ENCODE measurements at regions not wholly inside any gene's neighbourhood (a gene's known extent, or its start where the extent isn't known, plus 50 kb on each side); places are given as distances from the start of the nearest gene placed in this dataset.
"Not testable (repeated sequence)": the region's sequence is repeated elsewhere in the genome, so short reads cannot be mapped to it uniquely, and the experiment has no call there.

DNA sequence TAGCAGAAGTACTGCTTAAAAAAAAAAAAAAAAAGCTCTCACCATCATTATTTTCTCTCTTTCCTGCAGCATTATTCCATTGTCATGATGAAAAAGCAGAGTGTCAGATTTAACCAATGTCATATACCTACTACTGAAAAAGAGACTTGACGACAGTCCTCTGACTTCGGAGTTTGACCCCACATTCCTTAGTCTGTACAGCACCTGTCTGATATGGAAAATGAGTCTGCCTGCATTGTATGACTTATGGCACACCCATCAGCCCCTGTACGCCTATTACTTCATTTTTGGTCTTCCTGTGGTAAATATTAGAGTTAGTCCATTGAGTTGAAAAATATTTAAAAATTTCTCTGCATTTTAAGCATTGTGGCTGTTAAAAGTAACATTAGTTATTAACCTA is 54.5 kb upstream of the NOX4 start:
- DNase-seq (ENCODE audit: low read depth in 2 of 2): no peak

DNA sequence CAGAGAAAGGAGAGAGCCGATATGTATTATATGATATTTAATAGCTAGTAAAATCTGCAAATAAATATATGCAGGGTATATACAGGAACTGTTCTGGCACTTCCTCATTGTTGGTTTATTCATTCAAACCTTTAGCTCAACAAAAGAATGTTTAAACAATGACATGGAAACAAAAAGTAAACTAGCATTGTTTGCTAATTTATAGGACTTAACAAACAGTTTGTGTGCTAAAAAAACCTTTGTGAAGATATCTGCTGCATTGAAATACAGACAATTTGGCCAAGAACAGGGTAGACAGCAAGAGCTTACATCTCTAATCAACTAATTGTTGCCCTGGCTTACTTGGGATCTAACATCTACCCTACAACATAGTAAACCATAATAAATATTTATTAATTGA is 64.6 kb upstream of the NOX4 start:
- DNase-seq (ENCODE audit: low read depth in 2 of 2): not testable (repeated sequence)

DNA sequence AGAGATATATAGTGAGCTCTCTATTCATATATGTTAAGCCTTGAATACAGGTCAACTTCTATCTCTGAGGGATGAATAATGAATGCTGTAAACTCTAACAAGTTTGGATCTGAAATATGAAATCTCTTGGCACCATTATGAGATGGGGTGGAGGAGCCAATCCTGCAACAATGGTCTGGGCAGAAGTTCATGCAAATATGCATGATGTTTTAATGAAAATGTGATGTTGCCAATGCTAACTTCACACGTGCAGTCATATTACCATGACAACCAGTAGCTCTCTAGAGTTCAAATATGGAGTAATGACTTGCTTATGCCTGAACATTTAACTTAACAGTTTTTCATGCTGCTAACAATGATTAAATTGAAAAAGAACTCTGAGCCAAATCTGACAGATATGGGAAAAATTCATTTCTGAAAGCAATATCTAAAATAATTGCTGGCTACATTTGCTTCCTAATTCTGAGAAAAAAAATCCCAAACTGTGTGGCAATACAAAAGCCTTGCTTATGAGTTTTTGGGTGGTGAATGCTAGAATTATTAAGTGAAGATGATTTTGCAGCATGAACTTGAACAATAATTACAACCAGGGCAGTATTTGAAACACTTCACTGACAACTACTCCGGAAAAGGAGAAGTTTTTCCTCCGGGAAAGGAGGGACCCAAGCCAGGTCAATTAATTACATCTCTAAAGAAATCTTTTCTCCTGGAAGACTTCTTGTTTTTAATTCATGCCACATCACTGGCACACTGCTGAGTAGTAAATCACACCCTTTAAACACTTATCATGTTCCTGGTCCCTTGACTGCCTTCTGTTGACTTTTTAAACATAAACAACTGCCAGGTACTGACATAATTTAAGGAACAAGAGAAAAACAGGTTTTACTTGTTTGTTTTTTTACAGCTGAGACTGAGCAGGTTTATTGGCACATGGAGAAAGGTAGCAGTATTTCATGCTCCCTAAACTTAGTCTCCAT is 65.8 kb upstream of the NOX4 start:
- not testable (repeated sequence) for DNase-seq (ENCODE audit: low read depth in 2 of 2)

DNA sequence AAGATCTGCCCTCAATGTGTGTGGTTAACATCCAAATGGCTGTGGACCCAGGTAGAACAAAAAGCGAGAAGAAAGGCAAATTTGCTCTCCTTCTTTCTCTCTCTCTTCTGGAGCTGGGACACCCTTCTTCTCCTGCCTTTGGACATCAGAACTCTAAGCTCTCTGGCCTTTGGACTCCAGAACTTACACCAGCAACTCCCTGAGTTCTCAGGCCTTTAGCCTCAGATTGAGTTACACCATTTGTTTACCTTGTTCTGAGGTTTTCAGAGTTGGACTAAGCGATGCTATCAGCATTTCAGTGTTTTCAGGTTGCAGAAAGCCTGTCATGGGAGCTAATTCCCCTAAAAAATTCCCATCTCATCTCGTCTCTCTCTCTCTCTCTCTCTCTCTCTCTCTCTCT is 69.4 kb upstream of the NOX4 start:
- not testable (repeated sequence) for DNase-seq (ENCODE audit: low read depth in 2 of 2)

DNA sequence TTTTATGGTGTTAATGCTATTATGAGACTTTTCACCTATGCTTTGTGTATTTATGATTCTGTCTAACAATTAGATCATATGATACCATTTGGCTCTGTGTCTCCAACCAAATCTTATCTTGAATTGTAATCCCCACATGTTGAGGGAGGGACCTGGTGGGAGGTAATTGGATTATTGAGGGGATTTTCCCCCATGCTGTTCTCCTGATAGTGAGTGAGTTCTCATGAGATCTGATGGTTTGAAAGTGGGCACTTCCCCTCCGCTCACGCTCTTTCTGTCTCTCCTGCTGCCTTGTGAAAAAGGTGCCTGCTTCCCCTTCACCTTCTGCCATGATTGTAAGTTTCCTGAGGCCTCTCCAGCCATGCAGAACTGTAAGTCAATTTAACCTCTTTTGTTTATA is 71.6 kb upstream of the NOX4 start:
- not testable (repeated sequence) for DNase-seq (ENCODE audit: low read depth in 2 of 2)

DNA sequence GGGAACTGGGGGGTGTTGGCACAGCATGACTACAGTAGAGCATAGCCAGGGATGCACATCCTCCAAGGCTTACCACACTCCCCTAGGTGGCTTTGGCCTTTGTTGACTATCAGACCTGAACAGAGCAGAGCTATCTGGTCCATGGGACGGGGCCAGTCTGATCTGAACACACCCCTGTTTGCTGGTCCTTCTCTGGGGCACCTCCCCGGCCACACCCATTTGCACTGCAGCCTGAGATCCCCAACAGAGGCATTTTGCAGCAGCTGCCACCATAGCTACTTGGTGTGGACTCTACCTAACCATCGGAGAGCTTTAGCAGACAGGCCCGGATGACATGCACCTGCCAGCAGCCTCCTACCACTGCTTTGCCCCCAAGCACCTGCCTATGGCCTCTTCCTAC is 75.8 kb upstream of the NOX4 start:
- no peak for DNase-seq (ENCODE audit: low read depth in 2 of 2)

DNA sequence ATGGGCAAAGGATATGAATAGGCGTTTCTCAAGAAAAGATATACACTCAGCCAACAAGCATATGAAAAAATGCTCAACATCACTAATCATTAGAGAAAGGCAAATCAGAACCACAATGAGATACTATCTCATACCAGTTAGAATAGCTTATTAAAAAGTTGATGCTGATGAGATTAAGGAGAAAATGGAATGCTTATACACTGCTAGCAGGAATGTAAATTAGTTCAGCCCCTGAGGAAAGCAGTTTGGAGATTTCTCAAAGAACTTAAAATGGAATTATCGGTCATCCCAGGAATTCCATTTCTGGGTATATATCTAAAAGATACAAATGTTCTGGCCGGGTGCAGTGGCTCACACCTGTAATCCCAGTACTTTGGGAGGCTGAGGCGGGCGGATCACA is 78.2 kb upstream of the NOX4 start:
- not testable (repeated sequence) for DNase-seq (ENCODE audit: low read depth in 2 of 2)

DNA sequence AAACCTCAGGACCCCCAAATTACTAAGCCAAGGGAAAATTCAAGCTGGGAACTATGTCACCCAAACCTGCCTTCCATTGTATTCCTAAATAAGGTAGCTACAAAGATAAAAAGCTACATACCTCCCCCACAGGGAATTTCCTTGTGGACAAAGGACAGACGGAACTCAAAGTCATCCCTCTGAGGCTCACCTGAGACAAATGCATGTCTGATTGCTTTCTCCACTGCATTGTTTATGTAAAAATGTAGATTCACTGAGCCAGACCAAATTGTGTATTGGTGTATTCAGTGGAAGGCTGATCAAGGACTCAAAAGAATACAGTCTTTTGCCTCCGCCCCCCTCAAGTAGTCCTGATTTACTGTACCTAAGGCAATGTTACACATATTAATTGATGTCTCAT is 80.5 kb upstream of the NOX4 start:
- not testable (repeated sequence) for DNase-seq (ENCODE audit: low read depth in 2 of 2)

DNA sequence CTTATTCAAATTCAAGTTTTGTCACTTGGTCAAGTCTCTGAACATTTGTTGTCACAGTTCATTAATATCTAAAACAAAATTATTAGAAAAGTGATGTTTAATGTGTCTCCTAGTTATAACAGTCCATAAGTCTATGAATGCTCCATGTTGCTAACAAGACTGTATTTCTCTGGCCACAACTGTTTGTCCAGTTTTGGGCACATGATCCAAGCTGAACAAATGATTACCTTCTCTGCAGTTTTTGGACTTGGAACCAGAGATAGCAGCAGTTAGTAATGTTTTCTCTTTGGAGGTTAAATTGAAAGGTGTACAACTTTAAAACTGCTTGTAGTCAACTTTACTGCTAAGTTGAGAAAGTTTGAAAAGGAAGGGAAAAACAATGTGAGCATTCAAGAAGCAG is 84.7 kb upstream of the NOX4 start:
- DNase-seq (ENCODE audit: low read depth in 2 of 2): not testable (repeated sequence)

DNA sequence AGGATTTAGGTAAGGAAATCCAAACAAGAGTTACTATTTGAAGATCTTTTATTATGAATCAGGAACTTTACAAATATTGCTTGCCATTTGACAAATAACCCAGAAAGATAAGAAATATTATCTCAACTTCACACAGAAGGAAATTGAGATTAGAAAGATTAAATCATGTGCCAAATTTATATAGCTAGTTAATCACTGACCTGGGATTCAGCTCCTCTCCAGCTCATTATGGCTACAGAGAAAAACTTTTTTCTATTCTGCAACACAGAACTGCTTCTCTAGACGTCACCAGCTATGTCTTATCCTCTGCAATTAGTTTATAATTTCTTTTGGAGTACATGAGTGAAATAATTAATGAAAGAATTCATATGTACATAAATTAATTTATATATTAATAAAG is 86.3 kb upstream of the NOX4 start:
- not testable (repeated sequence) for DNase-seq (ENCODE audit: low read depth in 2 of 2)

DNA sequence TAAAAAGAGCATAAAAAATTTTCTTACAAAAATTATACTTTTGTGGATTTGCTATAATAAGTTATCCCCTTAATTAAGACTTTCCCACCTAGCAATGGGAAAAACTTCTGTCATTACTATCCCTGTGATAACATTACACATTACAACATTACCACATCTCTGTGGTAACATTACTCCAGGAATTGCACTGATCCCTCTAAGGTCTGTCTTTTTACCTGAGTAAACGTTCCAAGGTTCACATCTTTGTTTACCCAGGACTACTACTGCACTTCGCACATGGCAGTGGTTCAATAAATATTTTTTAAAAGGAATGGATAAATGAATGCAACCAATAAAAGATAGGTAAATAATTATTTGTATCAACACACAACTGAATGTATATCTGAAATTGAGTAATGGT is 92.4 kb upstream of the NOX4 start:
- DNase-seq (ENCODE audit: low read depth in 2 of 2): no peak

DNA sequence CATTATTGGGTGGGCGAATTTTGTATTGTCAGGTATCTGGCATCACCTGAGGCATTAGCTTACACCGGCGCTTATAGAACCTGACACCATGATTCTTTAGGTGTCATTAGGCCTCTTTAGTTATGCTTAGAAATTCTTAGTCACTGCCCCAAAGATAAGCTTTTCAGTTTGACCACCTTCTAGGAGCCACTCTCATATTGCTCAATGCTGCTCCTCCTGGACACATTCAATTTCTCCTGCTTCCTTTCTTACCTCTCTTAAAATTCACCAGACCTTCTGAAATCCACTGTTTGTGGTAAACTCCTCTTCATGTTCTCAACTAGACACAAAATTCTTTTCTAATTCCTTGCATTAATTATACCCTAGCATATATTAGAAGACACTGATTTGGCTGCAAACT is 93.9 kb upstream of the NOX4 start:
- DNase-seq (ENCODE audit: low read depth in 2 of 2): not testable (repeated sequence)

DNA sequence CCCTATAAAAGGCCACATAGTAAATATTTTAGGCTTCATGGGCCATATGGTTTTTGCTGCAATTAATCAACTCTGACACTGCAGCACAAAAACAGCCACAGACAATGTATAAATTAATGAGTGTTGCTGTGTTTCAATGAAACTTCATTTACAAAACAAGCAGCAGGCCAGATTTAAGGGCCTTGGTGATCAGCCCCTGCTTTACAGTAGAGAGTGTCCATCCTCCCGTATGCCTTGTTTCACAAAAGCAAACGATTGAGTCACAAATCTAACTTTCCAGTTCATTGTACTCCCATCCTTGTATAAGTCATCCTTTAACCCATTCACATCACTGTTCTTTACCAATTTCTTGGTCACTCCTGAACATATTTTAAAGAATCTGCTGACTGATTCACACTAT is 94.3 kb upstream of the NOX4 start:
- DNase-seq (ENCODE audit: low read depth in 2 of 2): not testable (repeated sequence)

DNA sequence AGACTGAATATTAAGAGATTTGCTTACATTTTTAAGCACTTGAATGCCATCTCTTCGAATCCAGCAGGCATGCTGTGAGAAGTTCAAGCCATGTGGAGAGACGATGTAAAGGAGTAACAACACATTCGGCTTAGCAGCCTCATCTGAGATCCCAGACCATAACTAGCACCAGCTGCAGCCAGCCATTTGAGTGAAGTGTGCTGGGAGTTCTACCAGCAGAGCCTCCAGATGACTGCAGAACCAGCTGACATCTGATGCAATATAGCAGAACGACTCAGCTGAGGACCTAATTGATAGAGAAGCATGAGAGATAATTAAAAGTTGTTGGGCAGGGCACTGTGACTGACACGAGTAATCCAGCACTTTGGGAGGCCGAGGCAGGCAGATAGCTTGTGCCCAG is 98.2 kb upstream of the NOX4 start:
- peak in 1 of 2 experiments; percentile 14 for DNase-seq (ENCODE audit: low read depth in 2 of 2)

DNA sequence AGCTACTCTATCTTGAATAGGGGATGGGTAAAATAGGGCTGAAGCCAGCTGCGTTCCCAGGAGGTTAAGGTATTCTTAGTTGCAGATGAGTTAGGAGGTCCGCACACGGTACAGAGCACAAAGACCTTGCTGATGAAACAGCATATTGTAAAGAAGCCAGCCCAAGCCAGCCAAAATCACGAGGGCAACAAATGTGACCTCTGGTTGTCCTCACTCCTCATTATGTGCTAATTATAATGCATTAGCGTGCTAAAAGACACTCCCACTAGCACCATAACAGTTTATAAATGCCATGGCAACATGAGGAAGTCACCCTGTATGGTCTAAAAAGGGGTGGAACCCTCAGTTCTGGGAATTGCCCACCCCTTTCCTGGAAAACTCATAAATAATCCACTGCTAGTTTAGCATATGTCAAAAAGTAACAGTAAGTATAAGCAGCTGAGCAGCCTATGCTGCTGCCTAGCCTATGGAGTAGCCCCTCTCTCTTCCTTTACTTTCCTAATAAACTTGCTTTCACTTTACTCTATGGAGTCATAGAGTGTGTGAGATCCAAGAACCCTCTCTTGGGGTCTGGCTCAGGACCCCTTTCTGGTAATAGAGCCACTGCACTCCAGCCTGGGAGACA is 98.9 kb upstream of the NOX4 start:
- peak in 1 of 2 experiments; percentile 29 for DNase-seq (ENCODE audit: low read depth in 2 of 2)

DNA sequence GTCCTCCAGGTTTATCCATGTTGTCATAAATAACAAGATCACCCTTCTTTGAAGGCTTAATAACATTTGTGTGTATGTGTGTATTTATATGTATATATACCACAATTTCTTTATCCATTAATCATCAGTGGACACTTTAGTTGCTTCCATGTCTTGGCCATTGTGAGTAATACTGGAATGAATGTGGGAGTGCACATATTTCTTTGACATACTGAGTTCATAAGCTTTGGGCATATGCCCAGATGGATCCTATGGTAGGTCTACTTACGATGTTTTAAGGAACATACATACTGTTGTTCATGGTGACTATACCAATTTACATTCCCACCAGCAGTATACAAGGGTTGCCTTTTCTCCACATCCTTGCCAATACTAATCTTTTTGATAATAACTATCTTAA is 108.8 kb upstream of the TRIM77 start:
- peak in 1 of 2 experiments; percentile 20 for DNase-seq (ENCODE audit: low read depth in 2 of 2)

DNA sequence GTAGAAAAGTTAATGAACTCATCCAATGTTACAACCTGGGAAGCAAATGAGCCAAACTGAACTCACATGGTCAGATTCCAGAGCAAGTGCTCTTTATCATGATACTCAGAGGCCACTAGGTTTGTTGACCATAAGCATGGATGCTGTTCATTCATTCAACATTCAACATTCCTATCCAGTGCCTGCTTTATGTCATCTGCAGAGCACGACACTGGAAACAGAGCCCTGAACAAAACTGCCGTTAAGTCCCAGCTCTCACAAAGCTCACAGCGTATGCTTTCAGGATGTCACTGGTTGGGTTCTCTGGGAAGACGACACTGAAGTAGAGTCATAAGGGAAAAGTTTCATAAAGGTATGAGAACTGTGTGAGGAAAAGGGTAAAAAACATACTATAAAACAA is 105.8 kb upstream of the TRIM77 start:
- DNase-seq (ENCODE audit: low read depth in 2 of 2): no peak

DNA sequence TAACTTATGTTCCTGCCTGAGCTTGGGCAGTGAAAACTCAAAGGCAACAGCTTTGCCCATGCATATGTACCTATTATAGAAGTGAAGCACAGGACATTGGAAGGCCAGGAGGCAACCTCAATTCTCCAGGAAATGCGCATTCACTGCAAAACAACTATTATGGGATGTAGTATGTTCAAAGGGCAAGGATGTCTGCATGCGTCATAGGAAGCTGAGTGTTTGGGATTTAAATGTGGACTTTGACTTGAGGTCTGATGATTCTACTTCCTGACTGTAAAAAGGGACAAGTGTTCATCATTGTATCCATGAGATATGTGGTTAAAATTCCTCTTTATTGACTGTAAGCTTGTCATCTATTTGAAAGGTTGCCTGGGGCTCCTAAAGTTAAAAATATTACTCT is 103.3 kb upstream of the TRIM77 start:
- DNase-seq (ENCODE audit: low read depth in 2 of 2): not testable (repeated sequence)

DNA sequence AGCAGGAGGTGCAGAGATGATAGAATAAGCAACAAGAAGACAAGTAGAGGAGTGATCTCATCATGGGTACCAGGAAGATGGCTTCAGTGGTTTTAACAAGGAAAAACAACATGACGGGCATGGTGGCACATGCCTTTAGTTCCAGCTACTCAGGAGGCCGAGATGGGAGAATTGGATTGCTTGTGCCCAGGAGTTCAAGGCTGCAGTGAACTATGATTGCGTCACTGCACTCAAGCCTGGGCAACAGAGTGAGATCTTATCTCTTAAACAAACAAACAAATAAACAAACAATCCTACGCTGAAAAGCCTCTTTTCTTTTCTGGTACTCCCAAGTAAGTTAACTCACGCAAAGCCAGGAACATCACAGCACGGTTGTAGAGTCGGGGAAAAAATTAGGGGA is 102.6 kb upstream of the TRIM77 start:
- not testable (repeated sequence) for DNase-seq (ENCODE audit: low read depth in 2 of 2)

DNA sequence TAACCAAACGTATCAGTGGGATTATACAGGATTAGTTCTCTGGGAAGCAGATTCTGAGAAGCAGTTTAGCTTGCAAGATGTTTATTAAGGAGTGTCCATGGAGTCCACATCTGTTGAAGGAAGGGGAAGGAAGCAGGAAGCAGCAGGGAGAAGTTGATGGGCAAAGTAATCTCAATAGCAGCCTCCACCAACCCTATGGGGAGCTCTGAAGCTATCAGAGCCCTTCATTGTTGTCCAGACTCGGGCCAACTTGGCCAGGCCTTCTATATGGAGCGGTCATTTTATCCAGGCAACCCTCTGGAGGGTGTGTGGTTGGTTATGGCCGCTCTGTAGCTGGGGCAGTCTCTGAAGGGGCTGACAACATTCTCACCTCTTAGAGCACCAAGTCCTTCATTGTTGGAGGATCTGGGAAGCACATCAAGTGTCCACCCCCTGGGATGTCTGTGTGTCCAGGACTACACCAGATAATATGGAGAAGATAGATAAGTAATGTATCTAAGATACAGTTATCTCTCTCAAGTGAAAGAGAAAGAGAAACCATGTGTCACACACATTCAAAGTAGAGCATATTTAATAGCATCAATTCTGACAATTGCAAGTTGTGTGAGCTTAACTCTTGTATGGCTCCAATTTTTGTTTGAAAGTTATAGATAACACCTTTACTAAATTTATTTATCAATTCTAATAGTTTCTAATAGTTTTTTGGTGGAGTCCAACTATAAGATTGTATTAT is 101.7 kb upstream of the TRIM77 start:
- DNase-seq (ENCODE audit: low read depth in 2 of 2): no peak

DNA sequence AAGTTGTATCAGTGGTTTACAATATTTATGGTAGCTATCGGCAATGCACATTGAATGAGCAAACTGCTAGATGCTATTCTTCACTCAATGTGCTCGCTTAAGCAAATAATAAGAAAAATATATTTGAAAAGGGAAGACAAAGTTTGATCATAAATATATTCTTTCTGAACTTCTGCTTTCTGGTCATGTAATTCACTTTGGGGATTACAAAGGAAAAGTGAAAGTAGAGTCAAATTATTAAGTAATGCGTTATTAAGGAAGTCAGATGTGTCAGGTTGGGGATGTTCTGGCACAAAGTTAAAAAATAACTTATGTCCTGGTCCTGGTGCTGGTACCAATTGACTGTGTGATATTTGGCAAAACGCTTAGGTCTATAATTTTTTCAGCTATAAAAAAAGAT is 98.0 kb upstream of the TRIM77 start:
- no peak for DNase-seq (ENCODE audit: low read depth in 2 of 2)

DNA sequence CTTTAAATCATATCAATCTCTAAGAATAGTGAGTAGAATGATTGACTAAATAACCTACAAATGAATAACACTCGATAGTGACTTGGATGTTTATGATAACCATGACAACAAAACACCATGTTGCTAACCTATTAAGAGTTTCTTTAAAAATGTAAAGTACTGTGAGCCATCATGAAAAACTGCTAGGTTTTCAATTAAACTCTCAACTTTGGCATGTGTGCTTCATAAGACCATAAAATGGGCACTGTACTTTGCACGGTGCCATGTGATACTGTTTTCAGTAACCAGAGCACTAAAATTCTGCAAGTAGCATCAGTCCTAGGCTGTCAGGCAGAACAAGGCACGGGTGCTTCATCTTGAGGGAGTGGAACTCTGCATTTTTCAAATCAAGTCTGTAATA is 96.2 kb upstream of the TRIM77 start:
- no peak for DNase-seq (ENCODE audit: low read depth in 2 of 2)

All from fibroblast of skin of left quadriceps (primary cell).